Keratinocyte (primary cell): ENCODE measurements at regions not wholly inside any gene's neighbourhood (a gene's known extent, or its start where the extent isn't known, plus 50 kb on each side); places are given as distances from the start of the nearest gene placed in this dataset.

Experiments used
- DNase-seq: peaks from one replicate; pipeline ENCODE4 v3.0.0-alpha.2; 2011; ENCODE audit warnings: low read depth, missing footprints, low spot score
- FAIRE-seq: peaks from 2 replicates; lab custom pipeline; 2011; peaks lifted over from hg19 to GRCh38; lab: Jason Lieb, UNC
- H2AFZ ChIP-seq: 2 replicates; pipeline ENCODE4 v1.6.0; 2012; ENCODE audit warnings: low read length, control low read depth, inconsistent platforms; ENCODE audit not compliant: control insufficient read depth
- H3K27ac ChIP-seq: 2 replicates; pipeline ENCODE4 v1.5.1; 2011; ENCODE audit warnings: low read length; ENCODE audit not compliant: control insufficient read depth, insufficient read depth
- H3K27me3 ChIP-seq: 3 replicates; pipeline ENCODE4 v1.6.0; 2011; ENCODE audit warnings: low read length; ENCODE audit not compliant: control insufficient read depth, insufficient read depth; ENCODE audit errors: extremely low read depth
- H3K36me3 ChIP-seq, 2 experiments: 2 replicates in 1 of 2; 3 replicates in 1 of 2; pipeline ENCODE4 v1.5.1; 2011; ENCODE audit warnings: low read length in 2 of 2, mild to moderate bottlenecking in 1 of 2; ENCODE audit not compliant: control insufficient read depth in 2 of 2, insufficient read depth in 2 of 2; ENCODE audit errors: extremely low read depth in 1 of 2
- H3K4me1 ChIP-seq: 3 replicates; pipeline ENCODE4 v1.5.1; 2011; ENCODE audit warnings: low read length; ENCODE audit not compliant: control insufficient read depth, insufficient read depth; ENCODE audit errors: extremely low read depth
- H3K4me2 ChIP-seq: 3 replicates; pipeline ENCODE4 v1.6.0; 2011; ENCODE audit warnings: low read depth, low read length; ENCODE audit not compliant: control insufficient read depth, insufficient read depth; ENCODE audit errors: extremely low read depth
- H3K4me3 ChIP-seq, 3 experiments: fragments of 200-600 bp in 1 of 3; sonication (generic) in 1 of 3; 2 replicates in 2 of 3; 3 replicates in 1 of 3; pipeline ENCODE4 v1.5.1; 2011 to 2016; ENCODE audit warnings: low read length in 3 of 3, mild to moderate bottlenecking in 3 of 3, control low read depth in 2 of 3, inconsistent platforms in 1 of 3, low read depth in 1 of 3, mixed read lengths in 1 of 3, mixed run types in 1 of 3, moderate library complexity in 1 of 3; ENCODE audit not compliant: control insufficient read depth in 2 of 3, insufficient read depth in 2 of 3; ENCODE audit errors: extremely low read depth in 1 of 3
- H3K79me2 ChIP-seq: 2 replicates; pipeline ENCODE4 v1.6.0; 2012; ENCODE audit warnings: low read length; ENCODE audit not compliant: control insufficient read depth, insufficient read depth
- H3K9ac ChIP-seq: 3 replicates; pipeline ENCODE4 v1.6.0; 2011; ENCODE audit warnings: low read length; ENCODE audit not compliant: control insufficient read depth, insufficient read depth; ENCODE audit errors: extremely low read depth
- H3K9me1 ChIP-seq: 3 replicates; pipeline ENCODE4 v1.6.0; 2011; ENCODE audit warnings: low read length; ENCODE audit not compliant: control insufficient read depth, insufficient read depth; ENCODE audit errors: extremely low read depth
- H3K9me3 ChIP-seq: 2 replicates; pipeline ENCODE4 v1.5.1; 2012; ENCODE audit warnings: low read depth, low read length; ENCODE audit not compliant: control insufficient read depth
- H4K20me1 ChIP-seq: 3 replicates; pipeline ENCODE4 v1.6.0; 2011; ENCODE audit warnings: low read length; ENCODE audit not compliant: control insufficient read depth, insufficient read depth; ENCODE audit errors: extremely low read depth
- EZH2 ChIP-seq: IDR thresholded peaks from one replicate; pipeline ENCODE4 v1.6.1; 2012; ENCODE audit warnings: inconsistent platforms, mild to moderate bottlenecking, low read length, moderate library complexity
- dilution Hi-C: fragments of 300-500 bp; cut with MboI; formaldehyde crosslinking; loops from one replicate; pipeline ENCODE4 v1.7.0; 2020; ENCODE audit warnings: low sequenced_read_pairs; ENCODE audit not compliant: extremely low pct_ligation_motif_present
- TF ChIP-seq, protein P1 (sequence below), 3 experiments: IDR thresholded peaks in 1 of 3; conservative IDR thresholded peaks in 1 of 3; optimal IDR thresholded peaks in 1 of 3; 2 replicates in 2 of 3; 3 replicates in 1 of 3; pipeline versions ENCODE3 to v1.5.1; 2011; ENCODE audit warnings: low read length in 3 of 3, mild to moderate bottlenecking in 3 of 3, moderate library complexity in 2 of 3, control low read depth in 1 of 3, inconsistent platforms in 1 of 3; ENCODE audit not compliant: insufficient read depth in 2 of 3; ENCODE audit errors: extremely low read depth in 1 of 3

DNA sequence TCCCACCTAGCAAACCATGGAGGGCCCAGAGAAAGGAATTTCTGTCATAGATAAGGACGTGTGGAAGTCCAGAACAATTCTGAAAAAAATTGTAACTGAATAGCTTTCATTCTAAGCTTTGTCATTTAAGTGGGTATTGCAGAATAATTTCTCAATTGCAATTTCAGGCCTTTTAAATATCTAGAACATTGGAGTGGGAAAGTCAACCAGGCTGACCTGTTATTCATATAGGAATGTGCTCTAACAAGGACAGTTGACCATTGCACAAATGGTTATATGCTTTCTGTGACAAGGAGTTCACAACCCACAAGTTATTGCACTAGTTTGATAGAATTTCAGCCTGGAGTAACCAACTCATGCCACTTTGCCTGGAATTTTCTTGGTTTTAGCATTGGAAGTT lies 53.4 kb upstream of the OLIG3 start:
- no peaks in the 10 kb centered on the region for H3K36me3 ChIP-seq
- no peaks in the 10 kb centered on the region for H4K20me1 ChIP-seq
- no peak overlapping the region for H3K4me3 ChIP-seq
- H3K9ac ChIP-seq: no peak overlapping the region
- H3K9me3 ChIP-seq: no peaks in the 10 kb centered on the region
- no peak overlapping the region for H2AFZ ChIP-seq
- FAIRE-seq (no peak), DNase-seq (no peak)
- H3K4me2 ChIP-seq: no peak overlapping the region
- H3K9me1 ChIP-seq: no peaks in the 10 kb centered on the region
- TF ChIP-seq, protein P1, sequence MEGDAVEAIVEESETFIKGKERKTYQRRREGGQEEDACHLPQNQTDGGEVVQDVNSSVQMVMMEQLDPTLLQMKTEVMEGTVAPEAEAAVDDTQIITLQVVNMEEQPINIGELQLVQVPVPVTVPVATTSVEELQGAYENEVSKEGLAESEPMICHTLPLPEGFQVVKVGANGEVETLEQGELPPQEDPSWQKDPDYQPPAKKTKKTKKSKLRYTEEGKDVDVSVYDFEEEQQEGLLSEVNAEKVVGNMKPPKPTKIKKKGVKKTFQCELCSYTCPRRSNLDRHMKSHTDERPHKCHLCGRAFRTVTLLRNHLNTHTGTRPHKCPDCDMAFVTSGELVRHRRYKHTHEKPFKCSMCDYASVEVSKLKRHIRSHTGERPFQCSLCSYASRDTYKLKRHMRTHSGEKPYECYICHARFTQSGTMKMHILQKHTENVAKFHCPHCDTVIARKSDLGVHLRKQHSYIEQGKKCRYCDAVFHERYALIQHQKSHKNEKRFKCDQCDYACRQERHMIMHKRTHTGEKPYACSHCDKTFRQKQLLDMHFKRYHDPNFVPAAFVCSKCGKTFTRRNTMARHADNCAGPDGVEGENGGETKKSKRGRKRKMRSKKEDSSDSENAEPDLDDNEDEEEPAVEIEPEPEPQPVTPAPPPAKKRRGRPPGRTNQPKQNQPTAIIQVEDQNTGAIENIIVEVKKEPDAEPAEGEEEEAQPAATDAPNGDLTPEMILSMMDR (optimal IDR thresholded peaks at IDR 0.05 in 1 of 3, IDR thresholded peaks at IDR 0.05 in 1 of 3, conservative IDR thresholded peaks at IDR 0.05 in 1 of 3; ENCODE audit: extremely low read depth in 1 of 3, insufficient read depth in 2 of 3, low read length in 3 of 3): no peak
- no peak for TF ChIP-seq EZH2
- dilution Hi-C loops: no loop called here
- no peaks in the 10 kb centered on the region for H3K27me3 ChIP-seq
- H3K79me2 ChIP-seq: no peaks in the 10 kb centered on the region
- H3K27ac ChIP-seq: no peak overlapping the region
- H3K4me1 ChIP-seq: no peaks in the 10 kb centered on the region

DNA sequence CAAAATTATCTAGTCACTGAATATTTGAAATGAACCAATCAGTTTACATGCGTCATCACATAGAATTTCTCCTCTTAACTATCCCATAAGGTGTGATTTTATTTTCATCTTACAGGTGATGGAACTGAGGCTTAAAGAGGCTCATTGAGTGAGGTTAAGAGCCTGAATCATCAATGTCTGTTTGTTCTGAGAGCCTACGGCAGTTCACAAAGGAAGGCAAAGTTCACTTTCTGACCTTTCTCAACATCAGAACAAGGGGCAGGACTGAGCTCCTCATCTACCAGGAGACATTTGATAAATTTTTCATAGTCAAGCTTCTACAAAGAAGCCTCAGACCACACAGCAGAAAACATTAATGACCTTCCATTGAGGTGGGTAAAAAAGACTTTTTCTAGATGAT lies 54.9 kb upstream of the OLIG3 start:
- H3K4me1 ChIP-seq: no peaks in the 10 kb centered on the region
- no peak for DNase-seq
- no peaks in the 10 kb centered on the region for H3K36me3 ChIP-seq
- dilution Hi-C loops: no loop called here
- TF ChIP-seq, protein P1 (optimal IDR thresholded peaks at IDR 0.05 in 1 of 3, IDR thresholded peaks at IDR 0.05 in 1 of 3, conservative IDR thresholded peaks at IDR 0.05 in 1 of 3; ENCODE audit: extremely low read depth in 1 of 3, insufficient read depth in 2 of 3, low read length in 3 of 3): no peak
- no peak for TF ChIP-seq EZH2
- H3K9ac ChIP-seq: no peak overlapping the region
- H3K4me3 ChIP-seq: no peak overlapping the region
- no peaks in the 10 kb centered on the region for H3K79me2 ChIP-seq
- H3K9me1 ChIP-seq: no peaks in the 10 kb centered on the region
- no peaks in the 10 kb centered on the region for H3K27me3 ChIP-seq
- H3K9me3 ChIP-seq: no peaks in the 10 kb centered on the region
- no peak overlapping the region for H2AFZ ChIP-seq
- no peaks in the 10 kb centered on the region for H4K20me1 ChIP-seq
- H3K4me2 ChIP-seq: no peak overlapping the region
- no peak for FAIRE-seq
- H3K27ac ChIP-seq: no peak overlapping the region
